ENCODE measurements at regions not wholly inside any gene's neighbourhood (a gene's known extent, or its start where the extent isn't known, plus 50 kb on each side); places are given as distances from the start of the nearest gene placed in this dataset.

DNA sequence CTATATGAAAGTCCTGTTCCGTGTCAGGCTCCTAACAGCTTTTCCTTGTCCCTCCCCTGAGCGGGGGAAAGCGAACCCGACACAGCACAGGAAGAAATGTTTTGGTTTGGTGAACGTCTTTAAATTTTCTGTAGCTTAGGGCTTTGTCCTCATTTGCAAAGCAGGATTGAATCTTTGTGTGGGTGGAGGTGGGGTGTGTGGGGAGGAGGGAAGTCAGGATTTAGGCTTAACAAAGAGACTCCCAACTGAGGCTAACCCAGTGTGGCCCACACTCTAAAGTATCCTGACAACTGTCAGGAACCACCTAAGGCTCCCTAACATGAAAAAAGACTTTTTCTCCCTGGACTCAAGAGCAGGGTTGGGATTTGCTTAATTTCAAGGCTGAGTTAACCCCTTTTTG lies 376.2 kb upstream of the C1orf174 start:
- Histone ChIP-seq H3K36me3 (no peaks in the 10 kb centered on the region), H3K4me3 (no peak overlapping the region), H3K9me3 (no peaks in the 10 kb centered on the region), H3K4me1 (no peaks in the 10 kb centered on the region), H3K27me3 (no peaks in the 10 kb centered on the region), H3K27ac (no peak overlapping the region)
- intact Hi-C loops (cut with DNase I) = no loop called here
- TF ChIP-seq, protein P1, sequence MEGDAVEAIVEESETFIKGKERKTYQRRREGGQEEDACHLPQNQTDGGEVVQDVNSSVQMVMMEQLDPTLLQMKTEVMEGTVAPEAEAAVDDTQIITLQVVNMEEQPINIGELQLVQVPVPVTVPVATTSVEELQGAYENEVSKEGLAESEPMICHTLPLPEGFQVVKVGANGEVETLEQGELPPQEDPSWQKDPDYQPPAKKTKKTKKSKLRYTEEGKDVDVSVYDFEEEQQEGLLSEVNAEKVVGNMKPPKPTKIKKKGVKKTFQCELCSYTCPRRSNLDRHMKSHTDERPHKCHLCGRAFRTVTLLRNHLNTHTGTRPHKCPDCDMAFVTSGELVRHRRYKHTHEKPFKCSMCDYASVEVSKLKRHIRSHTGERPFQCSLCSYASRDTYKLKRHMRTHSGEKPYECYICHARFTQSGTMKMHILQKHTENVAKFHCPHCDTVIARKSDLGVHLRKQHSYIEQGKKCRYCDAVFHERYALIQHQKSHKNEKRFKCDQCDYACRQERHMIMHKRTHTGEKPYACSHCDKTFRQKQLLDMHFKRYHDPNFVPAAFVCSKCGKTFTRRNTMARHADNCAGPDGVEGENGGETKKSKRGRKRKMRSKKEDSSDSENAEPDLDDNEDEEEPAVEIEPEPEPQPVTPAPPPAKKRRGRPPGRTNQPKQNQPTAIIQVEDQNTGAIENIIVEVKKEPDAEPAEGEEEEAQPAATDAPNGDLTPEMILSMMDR (IDR thresholded peaks at IDR 0.05) = no peak
- no peak for TF ChIP-seq POLR2A (IDR thresholded peaks at IDR 0.05)
- DNase-seq (no peak), ATAC-seq (no peak)
- 45% methylated on average over 5 of the region's 5 CpGs for WGBS (ENCODE audit: insufficient coverage, low coverage, low lambda C conversion rate, missing lambda C conversion rate)

DNA sequence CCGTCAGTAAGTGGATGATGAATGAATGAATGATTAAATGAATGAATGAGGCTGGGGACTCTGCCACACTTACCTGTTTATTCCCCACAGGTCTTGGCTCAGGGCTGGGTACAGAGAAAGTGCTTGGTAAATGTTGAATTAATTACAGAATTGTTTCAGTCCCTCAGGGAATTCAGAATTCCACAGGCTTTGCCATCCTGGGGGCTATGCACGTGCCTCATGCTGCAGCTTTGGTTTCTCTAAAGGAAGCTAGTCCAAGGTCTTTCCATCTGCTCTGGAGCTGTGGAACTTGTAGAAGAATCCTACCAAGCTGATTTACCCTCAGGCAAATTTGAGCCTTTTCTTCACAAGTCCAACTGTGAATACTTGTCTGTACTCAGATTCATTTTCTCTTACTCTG lies 376.8 kb upstream of the AJAP1 start:
- H3K4me3 ChIP-seq = no peak overlapping the region
- H3K36me3 ChIP-seq = no peaks in the 10 kb centered on the region
- no peaks in the 10 kb centered on the region for H3K4me1 ChIP-seq
- no peak for ATAC-seq
- DNase-seq = no peak
- intact Hi-C loops (cut with DNase I) = no loop called here
- H3K27me3 ChIP-seq = no peaks in the 10 kb centered on the region
- H3K27ac ChIP-seq = no peak overlapping the region
- TF ChIP-seq, protein P1 (IDR thresholded peaks at IDR 0.05) = no peak
- TF ChIP-seq POLR2A (IDR thresholded peaks at IDR 0.05) = no peak
- no peaks in the 10 kb centered on the region for H3K9me3 ChIP-seq
- WGBS (ENCODE audit: insufficient coverage, low coverage, low lambda C conversion rate, missing lambda C conversion rate) = 56% methylated on average over 1 of the region's 2 CpGs

DNA sequence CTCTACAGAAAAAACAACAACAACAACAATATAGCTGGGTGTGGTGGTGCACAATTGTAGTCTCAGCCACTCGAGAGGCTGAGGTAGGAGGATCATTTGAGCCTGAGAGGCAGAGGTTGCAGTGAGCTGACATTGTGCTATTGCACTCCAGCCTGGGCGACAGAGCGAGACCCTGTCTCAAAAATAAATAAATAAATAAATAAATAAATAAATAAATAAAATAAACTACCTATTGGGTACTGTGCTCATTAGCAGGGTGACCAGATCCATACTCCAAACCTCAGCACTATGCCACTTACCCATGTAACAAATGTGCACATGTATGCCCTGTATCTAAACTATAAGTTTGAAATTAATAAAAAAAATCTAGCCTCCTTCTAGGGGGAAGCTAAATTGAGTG lies 369.4 kb upstream of the AJAP1 start:
- TF ChIP-seq, protein P1 (IDR thresholded peaks at IDR 0.05) = no peak
- TF ChIP-seq POLR2A (IDR thresholded peaks at IDR 0.05) = no peak
- H3K36me3 ChIP-seq = no peaks in the 10 kb centered on the region
- 71% methylated on average over 3 of the region's 3 CpGs for WGBS (ENCODE audit: insufficient coverage, low coverage, low lambda C conversion rate, missing lambda C conversion rate)
- no peak overlapping the region for H3K27ac ChIP-seq
- DNase-seq (no peak), ATAC-seq (no peak)
- H3K4me3 ChIP-seq = no peak overlapping the region
- no peaks in the 10 kb centered on the region for H3K27me3 ChIP-seq
- intact Hi-C loops (cut with DNase I) = no loop called here
- H3K4me1 ChIP-seq = no peaks in the 10 kb centered on the region
- H3K9me3 ChIP-seq = no peaks in the 10 kb centered on the region

DNA sequence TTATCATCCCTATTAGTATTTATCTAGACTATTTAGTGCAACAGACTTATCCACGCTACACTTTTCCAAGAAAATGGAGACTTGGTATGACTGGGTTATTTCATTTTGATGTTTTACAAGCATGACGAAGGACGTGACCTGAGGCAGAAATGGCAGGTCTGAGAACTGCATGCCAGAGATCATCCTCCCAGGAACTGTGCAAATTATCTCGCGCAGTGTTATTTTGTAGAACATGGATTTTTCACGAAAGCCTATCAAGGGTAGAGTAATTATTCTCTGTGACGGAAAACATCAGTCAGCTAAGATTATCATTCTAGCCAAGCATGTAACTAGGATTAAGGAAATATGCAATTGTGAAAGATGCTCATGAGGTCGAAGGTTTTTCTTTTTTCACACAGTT lies 361.5 kb upstream of the AJAP1 start:
- H3K4me3 ChIP-seq = no peak overlapping the region

More for the DNA sequence above, 361.5 kb upstream of the AJAP1 start:
- 63% methylated on average over 8 of the region's 8 CpGs for WGBS (ENCODE audit: insufficient coverage, low coverage, low lambda C conversion rate, missing lambda C conversion rate)
- DNase-seq = no peak
- H3K36me3 ChIP-seq = no peaks in the 10 kb centered on the region
- ATAC-seq = no peak
- H3K27me3 ChIP-seq = no peaks in the 10 kb centered on the region
- intact Hi-C loops (cut with DNase I) = no loop called here
- no peaks in the 10 kb centered on the region for H3K9me3 ChIP-seq
- no peaks in the 10 kb centered on the region for H3K4me1 ChIP-seq
- H3K27ac ChIP-seq = no peak overlapping the region
- TF ChIP-seq, protein P1 (IDR thresholded peaks at IDR 0.05) = no peak
- TF ChIP-seq POLR2A (IDR thresholded peaks at IDR 0.05) = no peak

Data from right lobe of liver (tissue), 6 donors.